GM12878 (cell line): ENCODE measurements at regions not wholly inside any gene's neighbourhood (a gene's known extent, or its start where the extent isn't known, plus 50 kb on each side); places are given as distances from the start of the nearest gene placed in this dataset.

ENCODE experiments used
- BACH1 ChIP-seq: fragments of 450-650 bp; IDR thresholded peaks from 2 replicates; pipeline ENCODE4 v1.6.1; 2017; ENCODE audit warnings: mild to moderate bottlenecking, borderline replicate concordance
- PAX5 ChIP-seq: IDR thresholded peaks from 2 replicates; pipeline ENCODE4 v1.6.1; 2011; ENCODE audit warnings: low read depth, low read length, borderline replicate concordance
- SIN3A ChIP-seq: IDR thresholded peaks from 2 replicates; pipeline ENCODE4 v1.6.1; 2012; ENCODE audit warnings: low read depth, low read length, improper control_type of control experiment
- STAT3 ChIP-seq: IDR thresholded peaks from 2 replicates; pipeline ENCODE4 v1.6.1; 2011; ENCODE audit warnings: low read depth, low read length, improper control_type of control experiment
- TARDBP ChIP-seq: IDR thresholded peaks from 2 replicates; pipeline ENCODE4 v1.6.1; 2016; ENCODE audit warnings: borderline replicate concordance
- TF ChIP-seq, protein P1 (sequence below), 3 experiments: IDR thresholded peaks in 2 of 3; conservative IDR thresholded peaks in 1 of 3; 2 replicates each; pipeline ENCODE4 v1.5.1; 2011; ENCODE audit warnings: low read depth in 3 of 3, low read length in 3 of 3, mild to moderate bottlenecking in 3 of 3, control low read depth in 2 of 3, moderate library complexity in 2 of 3, inconsistent platforms in 1 of 3, mixed read lengths in 1 of 3; ENCODE audit not compliant: control insufficient read depth in 2 of 3, insufficient read depth in 1 of 3; ENCODE audit errors: extremely low read depth in 1 of 3

GRCh38 chr12:14086838-14087237, 105.4 kb upstream of the GRIN2B start:
- TF ChIP-seq, protein P1, sequence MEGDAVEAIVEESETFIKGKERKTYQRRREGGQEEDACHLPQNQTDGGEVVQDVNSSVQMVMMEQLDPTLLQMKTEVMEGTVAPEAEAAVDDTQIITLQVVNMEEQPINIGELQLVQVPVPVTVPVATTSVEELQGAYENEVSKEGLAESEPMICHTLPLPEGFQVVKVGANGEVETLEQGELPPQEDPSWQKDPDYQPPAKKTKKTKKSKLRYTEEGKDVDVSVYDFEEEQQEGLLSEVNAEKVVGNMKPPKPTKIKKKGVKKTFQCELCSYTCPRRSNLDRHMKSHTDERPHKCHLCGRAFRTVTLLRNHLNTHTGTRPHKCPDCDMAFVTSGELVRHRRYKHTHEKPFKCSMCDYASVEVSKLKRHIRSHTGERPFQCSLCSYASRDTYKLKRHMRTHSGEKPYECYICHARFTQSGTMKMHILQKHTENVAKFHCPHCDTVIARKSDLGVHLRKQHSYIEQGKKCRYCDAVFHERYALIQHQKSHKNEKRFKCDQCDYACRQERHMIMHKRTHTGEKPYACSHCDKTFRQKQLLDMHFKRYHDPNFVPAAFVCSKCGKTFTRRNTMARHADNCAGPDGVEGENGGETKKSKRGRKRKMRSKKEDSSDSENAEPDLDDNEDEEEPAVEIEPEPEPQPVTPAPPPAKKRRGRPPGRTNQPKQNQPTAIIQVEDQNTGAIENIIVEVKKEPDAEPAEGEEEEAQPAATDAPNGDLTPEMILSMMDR (IDR thresholded peaks at IDR 0.05 in 2 of 3, conservative IDR thresholded peaks at IDR 0.05 in 1 of 3; ENCODE audit: control insufficient read depth in 2 of 3, extremely low read depth in 1 of 3, insufficient read depth in 1 of 3, low read depth in 3 of 3, low read length in 3 of 3) = no peak
- TF ChIP-seq SIN3A = no peak
- TF ChIP-seq BACH1 = no peak
- TF ChIP-seq STAT3 = no peak
- no peak for TF ChIP-seq TARDBP
- no peak for TF ChIP-seq PAX5
